SK-N-SH treated with all-trans-retinoic acid at 6 μM for 48 hours (cell line): ENCODE measurements at regions not wholly inside any gene's neighbourhood (a gene's known extent, or its start where the extent isn't known, plus 50 kb on each side); places are given as distances from the start of the nearest gene placed in this dataset.
"Not testable (repeated sequence)": the region's sequence is repeated elsewhere in the genome, so short reads cannot be mapped to it uniquely, and the experiment has no call there.

Experiments
- ATAC-seq: fragments of 200-7000 bp; cut with Tn5 transposase; 3 replicates; pipeline ENCODE4 v1.9.1; 2020; ENCODE audit warnings: mild to moderate bottlenecking, moderate library complexity
- ARNTL ChIP-seq: fragments of 450-650 bp; formaldehyde crosslinking; IDR thresholded peaks from 2 replicates; pipeline ENCODE4 v1.5.0; 2020; ENCODE audit warnings: low read depth, mild to moderate bottlenecking, moderate library complexity, borderline replicate concordance
- BACH2 ChIP-seq: fragments of 250-450 bp; sonication (Bioruptor Pico); IDR thresholded peaks from 2 replicates; pipeline ENCODE4 v1.9.0; 2021; ENCODE audit warnings: mild to moderate bottlenecking, borderline replicate concordance
- CSDC2 ChIP-seq: fragments of 250-450 bp; sonication (Bioruptor Pico); IDR thresholded peaks from 2 replicates; pipeline ENCODE4 v1.5.0; 2020; ENCODE audit warnings: mild to moderate bottlenecking, moderate library complexity
- CSRNP3 ChIP-seq: fragments of 250-450 bp; sonication (Bioruptor Pico); IDR thresholded peaks from 2 replicates; pipeline ENCODE4 v1.5.1; 2021; ENCODE audit warnings: mild to moderate bottlenecking, moderate library complexity
- ESRRG ChIP-seq: fragments of 250-450 bp; sonication (Bioruptor Pico); IDR thresholded peaks from 2 replicates; pipeline ENCODE4 v1.6.1; 2021; ENCODE audit warnings: mild to moderate bottlenecking
- GLIS3 ChIP-seq: fragments of 250-450 bp; sonication (Bioruptor Pico); IDR thresholded peaks from 2 replicates; pipeline ENCODE4 v1.5.0; 2020; ENCODE audit warnings: mild to moderate bottlenecking, moderate library complexity
- ISL1 ChIP-seq: fragments of 250-450 bp; sonication (Bioruptor Pico); IDR thresholded peaks from 2 replicates; pipeline ENCODE4 v2.1.2; 2022; ENCODE audit warnings: mild to moderate bottlenecking, moderate library complexity
- OSR1 ChIP-seq: fragments of 250-450 bp; sonication (Bioruptor Pico); IDR thresholded peaks from 2 replicates; pipeline ENCODE4 v1.8.0; 2022; ENCODE audit warnings: moderate library complexity, mild to moderate bottlenecking, inconsistent platforms
- PATZ1 ChIP-seq: fragments of 250-450 bp; sonication (Bioruptor Pico); IDR thresholded peaks from 2 replicates; pipeline ENCODE4 v1.8.0; 2020; ENCODE audit warnings: mild to moderate bottlenecking, moderate library complexity, borderline replicate concordance
- PPARA ChIP-seq: fragments of 250-450 bp; sonication (Bioruptor Pico); IDR thresholded peaks from 2 replicates; pipeline ENCODE4 v1.5.0; 2020; ENCODE audit warnings: mild to moderate bottlenecking, borderline replicate concordance
- RARB ChIP-seq: fragments of 250-450 bp; sonication (Bioruptor Pico); IDR thresholded peaks from 2 replicates; pipeline ENCODE4 v1.8.0; 2021; ENCODE audit warnings: mild to moderate bottlenecking, moderate library complexity
- SNAI2 ChIP-seq: fragments of 250-450 bp; sonication (Bioruptor Pico); IDR thresholded peaks from 2 replicates; pipeline ENCODE4 v1.5.0; 2020; ENCODE audit warnings: mild to moderate bottlenecking, moderate library complexity
- TCF4 ChIP-seq: fragments of 250-450 bp; sonication (Bioruptor Pico); IDR thresholded peaks from 2 replicates; pipeline ENCODE4 v1.8.0; 2021; ENCODE audit warnings: mild to moderate bottlenecking, moderate library complexity, borderline replicate concordance
- TOX ChIP-seq: fragments of 250-450 bp; sonication (Bioruptor Pico); IDR thresholded peaks from 2 replicates; pipeline ENCODE4 v1.8.0; 2021; ENCODE audit warnings: mild to moderate bottlenecking, moderate library complexity, borderline replicate concordance
- TSHZ2 ChIP-seq: fragments of 250-450 bp; sonication (Bioruptor Pico); IDR thresholded peaks from 2 replicates; pipeline ENCODE4 v1.5.0; 2020; ENCODE audit warnings: mild to moderate bottlenecking, moderate library complexity
- ZC3H10 ChIP-seq: fragments of 250-450 bp; sonication (Bioruptor Pico); IDR thresholded peaks from 2 replicates; pipeline ENCODE4 v1.5.1; 2021; ENCODE audit warnings: mild to moderate bottlenecking, moderate library complexity
- ZFP30 ChIP-seq: fragments of 450-650 bp; formaldehyde crosslinking; IDR thresholded peaks from 2 replicates; pipeline ENCODE4 v1.5.0; 2022; ENCODE audit warnings: mild to moderate bottlenecking, moderate library complexity
- ZNF70 ChIP-seq: fragments of 450-650 bp; formaldehyde crosslinking; IDR thresholded peaks from 2 replicates; pipeline ENCODE4 v1.5.0; 2020; ENCODE audit warnings: mild to moderate bottlenecking, moderate library complexity
- ZNF8 ChIP-seq: fragments of 450-650 bp; formaldehyde crosslinking; IDR thresholded peaks from 2 replicates; pipeline ENCODE4 v1.5.0; 2020; ENCODE audit warnings: mild to moderate bottlenecking, moderate library complexity
- TF ChIP-seq, protein P1 (sequence below): fragments of 250-450 bp; sonication (Bioruptor Pico); IDR thresholded peaks from 2 replicates; pipeline ENCODE4 v1.5.1; 2020; ENCODE audit warnings: low read depth, mild to moderate bottlenecking, moderate library complexity

GRCh38 chr5:92242170-92242569 lies 859.1 kb upstream of the ARRDC3 start (continued):
- no peak for TF ChIP-seq ZC3H10 (CRISPR knock-in tag)
- no peak for TF ChIP-seq ZNF8 (CRISPR knock-in tag)
- TF ChIP-seq TOX (CRISPR knock-in tag), result no peak
- TF ChIP-seq CSRNP3, result no peak
- TF ChIP-seq PPARA (CRISPR knock-in tag), result no peak
- no peak for TF ChIP-seq ZFP30 (CRISPR knock-in tag)
- no peak for TF ChIP-seq SNAI2 (CRISPR knock-in tag)
- TF ChIP-seq, all 23 proteins: peak for 0

- TF ChIP-seq TOX (CRISPR knock-in tag) (no peak), ESRRG (CRISPR knock-in tag) (no peak)
- ATAC-seq, result no peak
Observed at GRCh38 chr5:92237896-92238295, 854.8 kb upstream of the ARRDC3 start.

GRCh38 chr5:92222449-92222848 lies 839.3 kb upstream of the ARRDC3 start:
- peak; percentile 34; the same call in 2 of the 3 replicates for ATAC-seq
- TF ChIP-seq GLIS3 (CRISPR knock-in tag) (no peak), ZNF70 (CRISPR knock-in tag) (no peak), OSR1 (CRISPR knock-in tag) (no peak), CSRNP3 (no peak), PPARA (CRISPR knock-in tag) (no peak), TSHZ2 (CRISPR knock-in tag) (no peak), ARNTL (CRISPR knock-in tag) (no peak)
- TF ChIP-seq, protein P1, sequence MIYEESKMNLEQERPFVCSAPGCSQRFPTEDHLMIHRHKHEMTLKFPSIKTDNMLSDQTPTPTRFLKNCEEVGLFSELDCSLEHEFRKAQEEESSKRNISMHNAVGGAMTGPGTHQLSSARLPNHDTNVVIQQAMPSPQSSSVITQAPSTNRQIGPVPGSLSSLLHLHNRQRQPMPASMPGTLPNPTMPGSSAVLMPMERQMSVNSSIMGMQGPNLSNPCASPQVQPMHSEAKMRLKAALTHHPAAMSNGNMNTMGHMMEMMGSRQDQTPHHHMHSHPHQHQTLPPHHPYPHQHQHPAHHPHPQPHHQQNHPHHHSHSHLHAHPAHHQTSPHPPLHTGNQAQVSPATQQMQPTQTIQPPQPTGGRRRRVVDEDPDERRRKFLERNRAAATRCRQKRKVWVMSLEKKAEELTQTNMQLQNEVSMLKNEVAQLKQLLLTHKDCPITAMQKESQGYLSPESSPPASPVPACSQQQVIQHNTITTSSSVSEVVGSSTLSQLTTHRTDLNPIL (CRISPR knock-in tag), result no peak

- ATAC-seq, result not testable (repeated sequence)
Observed at GRCh38 chr5:92216852-92217251, 833.7 kb upstream of the ARRDC3 start.

GRCh38 chr5:92215116-92215515 lies 832.0 kb upstream of the ARRDC3 start:
- ATAC-seq, result no peak
- TF ChIP-seq OSR1 (CRISPR knock-in tag) (no peak), CSDC2 (CRISPR knock-in tag) (no peak), ZFP30 (CRISPR knock-in tag) (no peak), TCF4 (CRISPR knock-in tag) (no peak), SNAI2 (CRISPR knock-in tag) (no peak), ESRRG (CRISPR knock-in tag) (no peak), RARB (CRISPR knock-in tag) (no peak), PATZ1 (CRISPR knock-in tag) (no peak), BACH2 (no peak), TOX (CRISPR knock-in tag) (no peak), TSHZ2 (CRISPR knock-in tag) (no peak), ISL1 (CRISPR knock-in tag) (no peak)
- TF ChIP-seq, protein P1 (CRISPR knock-in tag), result no peak
